Body of pancreas (tissue), 4 donors: ENCODE measurements at regions not wholly inside any gene's neighbourhood (a gene's known extent, or its start where the extent isn't known, plus 50 kb on each side); places are given as distances from the start of the nearest gene placed in this dataset.

Experiments used
- CTCF ChIP-seq, 7 experiments: fragments of 450-650 bp in 4 of 7; fragments of 200-600 bp in 3 of 7; sonication (generic) in 3 of 7; IDR thresholded peaks; one replicate each; pipeline ENCODE4 v1.5.1; 2016 to 2019; ENCODE audit warnings: antibody characterized with exemption in 7 of 7
- POLR2A ChIP-seq, 3 donors: fragments of 450-650 bp; IDR thresholded peaks; one replicate each; pipeline ENCODE4 v1.6.1; 2016; ENCODE audit warnings: antibody characterized with exemption in 3 of 3, mild to moderate bottlenecking in 2 of 3

GRCh38 chr3:76083992-76084391 is 298.6 kb upstream of the ZNF717 start:
- TF ChIP-seq POLR2A (IDR thresholded peaks at IDR 0.05) (no peak), CTCF (IDR thresholded peaks at IDR 0.05) (no peak)
